Activated naive CD8-positive, alpha-beta T cell treated with anti-CD3 and anti-CD28 coated beads, Interleukin-2, amount 50 U/mL, for 24 hours (primary cell): ENCODE measurements at regions not wholly inside any gene's neighbourhood (a gene's known extent, or its start where the extent isn't known, plus 50 kb on each side); places are given as distances from the start of the nearest gene placed in this dataset.

Source experiments
- ATAC-seq: fragments of 150-1000 bp; cut with Tn5 transposase; one replicate; pipeline ENCODE4 v1.10.0; 2021
- DNase-seq: peaks from one replicate; pipeline ENCODE4 v3.0.0; 2021
- H3K27ac Mint-ChIP-seq: one replicate; pipeline ENCODE4 v1.8.0; 2021; ENCODE audit warnings: mild to moderate bottlenecking, mixed read lengths
- H3K27me3 Mint-ChIP-seq: one replicate; pipeline ENCODE4 v1.8.0; 2021; ENCODE audit warnings: mixed read lengths
- H3K36me3 Mint-ChIP-seq: one replicate; pipeline ENCODE4 v1.8.0; 2021; ENCODE audit warnings: low read depth, mixed read lengths
- H3K4me1 Mint-ChIP-seq: one replicate; pipeline ENCODE4 v1.8.0; 2021; ENCODE audit warnings: mixed read lengths
- H3K4me3 Mint-ChIP-seq: one replicate; pipeline ENCODE4 v1.8.0; 2021; ENCODE audit warnings: mild to moderate bottlenecking, moderate library complexity, mixed read lengths
- H3K9me3 Mint-ChIP-seq: one replicate; pipeline ENCODE4 v1.8.0; 2021; ENCODE audit warnings: mixed read lengths

GRCh38 chr12:88781909-88782308, 201.6 kb upstream of the KITLG start:
- Mint-ChIP-seq H3K27ac (no peak overlapping the region), H3K36me3 (no peaks in the 10 kb centered on the region), H3K4me1 (no peaks in the 10 kb centered on the region), H3K9me3 (no peaks in the 10 kb centered on the region), H3K4me3 (no peak overlapping the region), H3K27me3 (no peaks in the 10 kb centered on the region)
- ATAC-seq (no peak), DNase-seq (no peak)

GRCh38 chr12:88778064-88778463, 197.8 kb upstream of the KITLG start:
- H3K9me3 Mint-ChIP-seq: no peaks in the 10 kb centered on the region
- H3K36me3 Mint-ChIP-seq: no peaks in the 10 kb centered on the region
- no peaks in the 10 kb centered on the region for H3K27me3 Mint-ChIP-seq
- ATAC-seq (no peak), DNase-seq (no peak)
- no peak overlapping the region for H3K4me3 Mint-ChIP-seq
- no peak overlapping the region for H3K27ac Mint-ChIP-seq
- H3K4me1 Mint-ChIP-seq: no peaks in the 10 kb centered on the region

- Mint-ChIP-seq H3K27ac (no peak overlapping the region), H3K4me3 (no peak overlapping the region), H3K27me3 (no peaks in the 10 kb centered on the region), H3K9me3 (no peaks in the 10 kb centered on the region), H3K4me1 (no peaks in the 10 kb centered on the region), H3K36me3 (no peaks in the 10 kb centered on the region)
- no peak for DNase-seq
- no peak for ATAC-seq
Measured at GRCh38 chr12:88775742-88776151, 195.5 kb upstream of the KITLG start.

- no peaks in the 10 kb centered on the region for H3K4me1 Mint-ChIP-seq
- no peak for DNase-seq
- H3K4me3 Mint-ChIP-seq: no peak overlapping the region
- no peak overlapping the region for H3K27ac Mint-ChIP-seq
- no peaks in the 10 kb centered on the region for H3K27me3 Mint-ChIP-seq
- no peaks in the 10 kb centered on the region for H3K36me3 Mint-ChIP-seq
- ATAC-seq: no peak
- no peaks in the 10 kb centered on the region for H3K9me3 Mint-ChIP-seq
Measured at GRCh38 chr12:88767699-88768098, 187.4 kb upstream of the KITLG start.

GRCh38 chr12:88764781-88765480, 184.7 kb upstream of the KITLG start:
- DNase-seq: no peak
- no peak overlapping the region for H3K27ac Mint-ChIP-seq
- H3K9me3 Mint-ChIP-seq: no peaks in the 10 kb centered on the region

GRCh38 chr12:88763536-88764100, 183.3 kb upstream of the KITLG start:
- no peak overlapping the region for H3K27ac Mint-ChIP-seq
- no peaks in the 10 kb centered on the region for H3K36me3 Mint-ChIP-seq
- DNase-seq (no peak), ATAC-seq (no peak)
- H3K9me3 Mint-ChIP-seq: no peaks in the 10 kb centered on the region
- no peaks in the 10 kb centered on the region for H3K4me1 Mint-ChIP-seq
- no peak overlapping the region for H3K4me3 Mint-ChIP-seq
- H3K27me3 Mint-ChIP-seq: no peaks in the 10 kb centered on the region

More at GRCh38 chr12:88764781-88765480, 184.7 kb upstream of the KITLG start:
- no peaks in the 10 kb centered on the region for H3K4me1 Mint-ChIP-seq
- no peaks in the 10 kb centered on the region for H3K36me3 Mint-ChIP-seq
- no peaks in the 10 kb centered on the region for H3K27me3 Mint-ChIP-seq
- no peak overlapping the region for H3K4me3 Mint-ChIP-seq
- no peak for ATAC-seq

- Mint-ChIP-seq H3K4me3 (no peak overlapping the region), H3K36me3 (no peaks in the 10 kb centered on the region)
- ATAC-seq: no peak
Measured at GRCh38 chr12:88758176-88758575, 177.9 kb upstream of the KITLG start.

GRCh38 chr12:88756917-88757316, 176.6 kb upstream of the KITLG start:
- no peak for ATAC-seq
- Mint-ChIP-seq H3K9me3 (no peaks in the 10 kb centered on the region), H3K27ac (no peak overlapping the region), H3K27me3 (peaks cover 2% of the 10 kb centered on the region), H3K36me3 (no peaks in the 10 kb centered on the region), H3K4me3 (no peak overlapping the region), H3K4me1 (no peaks in the 10 kb centered on the region)
- DNase-seq: no peak

More at GRCh38 chr12:88758176-88758575, 177.9 kb upstream of the KITLG start:
- H3K27ac Mint-ChIP-seq: no peak overlapping the region
- H3K9me3 Mint-ChIP-seq: no peaks in the 10 kb centered on the region
- H3K27me3 Mint-ChIP-seq: peaks cover 2% of the 10 kb centered on the region
- DNase-seq: no peak
- H3K4me1 Mint-ChIP-seq: no peaks in the 10 kb centered on the region

- H3K27ac Mint-ChIP-seq: no peak overlapping the region
- H3K9me3 Mint-ChIP-seq: no peaks in the 10 kb centered on the region
- H3K36me3 Mint-ChIP-seq: no peaks in the 10 kb centered on the region
- ATAC-seq (no peak), DNase-seq (no peak)
- no peak overlapping the region for H3K4me3 Mint-ChIP-seq
- peaks cover 2% of the 10 kb centered on the region for H3K27me3 Mint-ChIP-seq
- H3K4me1 Mint-ChIP-seq: no peaks in the 10 kb centered on the region
Measured at GRCh38 chr12:88756153-88756552, 175.9 kb upstream of the KITLG start.

GRCh38 chr12:88753707-88754106, 173.4 kb upstream of the KITLG start:
- no peak for ATAC-seq
- no peak for DNase-seq
- no peaks in the 10 kb centered on the region for H3K4me1 Mint-ChIP-seq
- H3K9me3 Mint-ChIP-seq: no peaks in the 10 kb centered on the region
- H3K27me3 Mint-ChIP-seq: peaks cover 2% of the 10 kb centered on the region
- no peak overlapping the region for H3K27ac Mint-ChIP-seq
- H3K4me3 Mint-ChIP-seq: no peak overlapping the region
- no peaks in the 10 kb centered on the region for H3K36me3 Mint-ChIP-seq

- H3K36me3 Mint-ChIP-seq: no peaks in the 10 kb centered on the region
- DNase-seq: no peak
- H3K4me3 Mint-ChIP-seq: no peak overlapping the region
- no peaks in the 10 kb centered on the region for H3K4me1 Mint-ChIP-seq
- no peak overlapping the region for H3K27ac Mint-ChIP-seq
- no peaks in the 10 kb centered on the region for H3K9me3 Mint-ChIP-seq
- peaks cover 2% of the 10 kb centered on the region for H3K27me3 Mint-ChIP-seq
- ATAC-seq: no peak
Measured at GRCh38 chr12:88753066-88753465, 172.8 kb upstream of the KITLG start.

GRCh38 chr12:88752183-88752582, 171.9 kb upstream of the KITLG start:
- Mint-ChIP-seq H3K27ac (no peak overlapping the region), H3K4me3 (no peak overlapping the region), H3K9me3 (no peaks in the 10 kb centered on the region), H3K27me3 (peaks cover 2% of the 10 kb centered on the region), H3K36me3 (no peaks in the 10 kb centered on the region), H3K4me1 (no peaks in the 10 kb centered on the region)
- DNase-seq (no peak), ATAC-seq (no peak)

- H3K27ac Mint-ChIP-seq: no peak overlapping the region
- no peaks in the 10 kb centered on the region for H3K4me1 Mint-ChIP-seq
- no peaks in the 10 kb centered on the region for H3K36me3 Mint-ChIP-seq
- peaks cover 2% of the 10 kb centered on the region for H3K27me3 Mint-ChIP-seq
- DNase-seq (no peak), ATAC-seq (no peak)
- no peaks in the 10 kb centered on the region for H3K9me3 Mint-ChIP-seq
- H3K4me3 Mint-ChIP-seq: no peak overlapping the region
Measured at GRCh38 chr12:88750867-88751543, 170.7 kb upstream of the KITLG start.

GRCh38 chr12:88746386-88746785, 166.1 kb upstream of the KITLG start:
- H3K4me1 Mint-ChIP-seq: no peaks in the 10 kb centered on the region
- ATAC-seq: no peak
- no peaks in the 10 kb centered on the region for H3K9me3 Mint-ChIP-seq
- no peak for DNase-seq
- H3K27ac Mint-ChIP-seq: no peak overlapping the region
- no peaks in the 10 kb centered on the region for H3K36me3 Mint-ChIP-seq
- no peaks in the 10 kb centered on the region for H3K27me3 Mint-ChIP-seq
- no peak overlapping the region for H3K4me3 Mint-ChIP-seq

- ATAC-seq (no peak), DNase-seq (no peak)
- Mint-ChIP-seq H3K36me3 (no peaks in the 10 kb centered on the region), H3K4me1 (no peaks in the 10 kb centered on the region), H3K4me3 (no peak overlapping the region), H3K9me3 (no peaks in the 10 kb centered on the region), H3K27ac (no peak overlapping the region), H3K27me3 (no peaks in the 10 kb centered on the region)
Measured at GRCh38 chr12:88743946-88744685, 163.8 kb upstream of the KITLG start.
